ENCODE measurements at regions not wholly inside any gene's neighbourhood (a gene's known extent, or its start where the extent isn't known, plus 50 kb on each side); places are given as distances from the start of the nearest gene placed in this dataset.
A peak's percentile ranks its signal among the peaks of the same experiment; 100 is the strongest.
"Not testable (repeated sequence)": the region's sequence is repeated elsewhere in the genome, so short reads cannot be mapped to it uniquely, and the experiment has no call there.

DNA sequence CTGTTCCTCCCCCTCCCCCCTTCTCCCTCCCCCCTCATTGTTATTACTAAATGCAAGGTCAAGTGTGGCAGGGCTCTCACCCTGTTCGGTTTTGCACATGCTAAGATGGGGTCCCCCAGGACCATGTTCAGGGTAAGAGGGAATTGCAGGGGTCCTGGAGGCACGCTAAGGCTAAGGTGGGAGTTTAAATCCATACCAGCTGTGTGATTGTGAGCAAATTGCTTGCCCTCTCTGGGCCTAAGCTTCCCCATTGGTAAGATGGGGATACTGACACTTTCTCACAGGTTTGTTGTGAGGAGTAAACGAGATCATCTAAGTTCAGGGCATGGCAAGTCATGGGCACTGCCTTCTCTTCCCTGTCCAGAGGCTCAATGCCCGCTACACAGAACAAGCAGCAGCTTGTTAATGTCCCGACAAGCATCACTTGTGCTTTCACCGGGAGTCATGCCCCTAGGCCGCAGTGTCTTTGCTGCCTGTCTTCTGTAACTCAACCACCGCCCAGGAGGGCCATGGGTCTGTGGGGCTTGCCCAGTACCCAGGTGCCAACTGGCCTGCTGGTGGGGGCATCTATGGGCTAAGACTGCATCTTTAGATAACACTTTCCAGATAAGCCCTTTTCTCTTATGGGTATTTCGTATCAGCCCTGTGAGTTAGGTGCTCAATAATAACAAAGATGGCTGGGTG lies 279.1 kb downstream of the MYCN start:
- Histone ChIP-seq H3K36me3 (no peaks in the 10 kb centered on the region), H3K4me3 (no peak overlapping the region), H3K4me1 (peaks cover 6% of the 10 kb centered on the region), H3K27ac (replicated peaks) (no peak overlapping the region), H3K27me3 (ENCODE audit: low read depth) (peaks cover 20% of the 10 kb centered on the region), H3K9me3 (replicated peaks) (no peaks in the 10 kb centered on the region)
- TF ChIP-seq, protein P1, sequence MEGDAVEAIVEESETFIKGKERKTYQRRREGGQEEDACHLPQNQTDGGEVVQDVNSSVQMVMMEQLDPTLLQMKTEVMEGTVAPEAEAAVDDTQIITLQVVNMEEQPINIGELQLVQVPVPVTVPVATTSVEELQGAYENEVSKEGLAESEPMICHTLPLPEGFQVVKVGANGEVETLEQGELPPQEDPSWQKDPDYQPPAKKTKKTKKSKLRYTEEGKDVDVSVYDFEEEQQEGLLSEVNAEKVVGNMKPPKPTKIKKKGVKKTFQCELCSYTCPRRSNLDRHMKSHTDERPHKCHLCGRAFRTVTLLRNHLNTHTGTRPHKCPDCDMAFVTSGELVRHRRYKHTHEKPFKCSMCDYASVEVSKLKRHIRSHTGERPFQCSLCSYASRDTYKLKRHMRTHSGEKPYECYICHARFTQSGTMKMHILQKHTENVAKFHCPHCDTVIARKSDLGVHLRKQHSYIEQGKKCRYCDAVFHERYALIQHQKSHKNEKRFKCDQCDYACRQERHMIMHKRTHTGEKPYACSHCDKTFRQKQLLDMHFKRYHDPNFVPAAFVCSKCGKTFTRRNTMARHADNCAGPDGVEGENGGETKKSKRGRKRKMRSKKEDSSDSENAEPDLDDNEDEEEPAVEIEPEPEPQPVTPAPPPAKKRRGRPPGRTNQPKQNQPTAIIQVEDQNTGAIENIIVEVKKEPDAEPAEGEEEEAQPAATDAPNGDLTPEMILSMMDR (IDR thresholded peaks at IDR 0.05; ENCODE audit: borderline replicate concordance) = no peak
- no peak for DNase-seq
- intact Hi-C loops (cut with micrococcal nuclease) = no loop called here

DNA sequence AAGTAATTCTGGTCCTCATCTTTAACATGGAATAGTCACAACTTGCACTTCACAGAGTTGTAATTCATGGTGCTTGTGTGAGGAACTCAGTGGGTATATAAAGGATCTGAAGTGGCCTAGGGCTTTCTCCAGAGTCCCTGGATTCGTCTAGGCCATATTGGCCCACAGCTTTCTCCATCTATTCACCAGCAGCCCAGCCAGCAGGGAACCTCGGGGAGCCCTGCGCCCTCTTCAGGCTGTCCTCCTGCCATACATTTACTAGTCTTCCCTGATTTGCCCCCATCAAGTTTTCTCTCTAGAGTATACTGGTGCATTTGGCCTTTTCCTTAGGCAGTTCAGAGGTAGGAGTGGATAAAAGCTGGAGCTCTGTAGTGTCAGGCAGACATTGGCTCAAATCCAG lies 278.3 kb downstream of the MYCN start:
- Histone ChIP-seq H3K4me3 (no peak overlapping the region), H3K27ac (replicated peaks) (no peak overlapping the region), H3K36me3 (no peaks in the 10 kb centered on the region), H3K9me3 (replicated peaks) (no peaks in the 10 kb centered on the region), H3K4me1 (peaks cover 6% of the 10 kb centered on the region), H3K27me3 (ENCODE audit: low read depth) (peaks cover 12% of the 10 kb centered on the region)
- DNase-seq = no peak
- TF ChIP-seq, protein P1 (IDR thresholded peaks at IDR 0.05; ENCODE audit: borderline replicate concordance) = peak; percentile 55
- intact Hi-C loops (cut with micrococcal nuclease) = no loop called here

DNA sequence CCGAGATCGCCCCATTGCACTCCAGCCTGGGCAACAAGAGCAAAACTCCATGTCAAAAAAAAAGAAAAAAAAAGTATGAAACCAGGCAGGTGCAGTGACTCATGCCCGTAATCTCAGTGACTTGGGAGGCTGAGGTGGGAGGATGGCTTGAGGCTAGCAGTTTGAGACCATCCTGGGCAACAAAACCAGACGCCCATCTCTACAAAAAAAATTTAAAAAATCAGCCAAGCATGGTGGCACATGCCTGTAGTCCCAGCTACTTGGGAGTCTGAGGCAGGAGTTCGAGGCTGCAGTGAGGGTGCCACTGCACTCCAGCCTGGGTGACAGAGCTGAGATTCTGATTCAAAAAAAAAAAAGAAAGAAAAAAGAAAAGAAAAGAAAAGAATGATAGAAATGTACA lies 277.8 kb downstream of the MYCN start:
- TF ChIP-seq, protein P1 (IDR thresholded peaks at IDR 0.05; ENCODE audit: borderline replicate concordance) = no peak
- H3K4me1 ChIP-seq = peaks cover 6% of the 10 kb centered on the region
- intact Hi-C loops (cut with micrococcal nuclease) = no loop called here

DNA sequence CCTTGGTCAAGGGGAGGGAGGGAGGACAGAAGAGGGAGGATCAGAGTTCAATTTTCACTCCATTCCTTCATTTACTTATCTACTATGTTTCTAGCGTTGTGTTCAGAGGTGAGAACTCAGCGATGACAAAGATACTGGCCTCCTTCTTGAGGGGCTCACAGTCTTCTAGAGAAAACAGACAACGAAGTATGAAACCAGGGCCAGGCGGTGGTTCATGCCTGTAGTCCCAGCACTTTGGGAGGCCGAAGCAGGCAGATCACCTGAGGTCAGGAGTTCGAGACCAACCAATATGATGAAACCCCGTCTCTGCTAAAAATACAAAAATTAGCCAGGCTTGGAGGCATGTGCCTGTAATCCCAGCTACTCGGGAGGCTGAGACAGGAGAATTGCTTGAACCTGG lies 277.4 kb downstream of the MYCN start:
- intact Hi-C loops (cut with micrococcal nuclease); H3K27me3 ChIP-seq (ENCODE audit: low read depth): not testable (repeated sequence)

More for the DNA sequence above, 277.8 kb downstream of the MYCN start:
- no peaks in the 10 kb centered on the region for H3K9me3 ChIP-seq (replicated peaks)
- no peak overlapping the region for H3K4me3 ChIP-seq
- DNase-seq = no peak
- H3K36me3 ChIP-seq = no peaks in the 10 kb centered on the region
- H3K27ac ChIP-seq (replicated peaks) = no peak overlapping the region
- H3K27me3 ChIP-seq (ENCODE audit: low read depth) = peaks cover 8% of the 10 kb centered on the region

DNA sequence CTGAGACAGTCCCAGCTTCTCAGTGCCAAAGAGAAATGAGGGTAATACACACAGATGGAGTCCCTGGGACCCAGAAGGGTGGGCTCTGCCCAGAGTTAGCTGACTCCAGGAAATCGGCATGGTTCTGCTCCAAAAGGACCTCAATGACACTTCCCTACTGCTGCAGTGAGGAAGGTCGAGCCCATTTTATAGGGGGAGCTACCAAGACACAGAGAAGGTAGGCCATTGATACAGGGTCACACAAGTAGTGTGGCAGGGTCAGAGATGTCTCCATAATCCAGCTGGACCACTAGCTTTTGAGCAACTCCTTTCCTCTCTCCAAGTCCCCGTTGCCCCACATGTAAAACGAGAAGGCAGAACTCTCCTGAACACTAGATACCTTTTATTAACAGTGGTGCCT lies 276.9 kb downstream of the MYCN start:
- Histone ChIP-seq H3K4me1 (peaks cover 6% of the 10 kb centered on the region), H3K36me3 (no peaks in the 10 kb centered on the region), H3K4me3 (no peak overlapping the region), H3K9me3 (replicated peaks) (no peaks in the 10 kb centered on the region), H3K27me3 (ENCODE audit: low read depth) (no peaks in the 10 kb centered on the region), H3K27ac (replicated peaks) (no peak overlapping the region)
- DNase-seq = no peak
- TF ChIP-seq, protein P1 (IDR thresholded peaks at IDR 0.05; ENCODE audit: borderline replicate concordance) = no peak
- intact Hi-C loops (cut with micrococcal nuclease) = no loop called here

More for the DNA sequence above, 277.4 kb downstream of the MYCN start:
- DNase-seq; H3K27ac ChIP-seq (replicated peaks); H3K4me1 ChIP-seq; H3K4me3 ChIP-seq; H3K36me3 ChIP-seq; H3K9me3 ChIP-seq (replicated peaks): not testable (repeated sequence)

DNA sequence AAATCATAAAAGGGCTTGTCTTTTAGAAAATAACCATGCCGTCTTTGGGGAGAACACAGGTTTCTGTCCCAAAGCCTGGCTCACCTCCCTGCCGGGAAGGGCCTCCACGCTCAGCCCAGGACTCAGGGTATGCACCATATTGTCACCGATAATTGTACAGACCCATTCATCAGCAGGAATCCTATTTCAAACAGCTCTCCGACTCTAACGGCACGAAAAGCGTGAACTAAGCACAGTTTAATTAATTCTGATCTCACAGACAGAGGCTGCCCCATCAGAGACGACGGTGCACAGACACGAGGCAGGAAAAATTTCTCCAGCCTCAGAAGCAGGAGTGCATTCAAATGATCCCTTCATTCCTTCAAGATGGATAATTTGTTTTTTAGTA lies 276.2 kb downstream of the MYCN start:
- Histone ChIP-seq H3K27ac (replicated peaks) (peak overlapping the region; percentile 54), H3K4me1 (peaks cover 6% of the 10 kb centered on the region), H3K4me3 (no peak overlapping the region), H3K9me3 (replicated peaks) (no peaks in the 10 kb centered on the region), H3K36me3 (no peaks in the 10 kb centered on the region), H3K27me3 (ENCODE audit: low read depth) (no peaks in the 10 kb centered on the region)
- intact Hi-C loops (cut with micrococcal nuclease) = no loop called here
- no peak for DNase-seq
- TF ChIP-seq, protein P1 (IDR thresholded peaks at IDR 0.05; ENCODE audit: borderline replicate concordance) = no peak

All from left ventricle myocardium inferior (tissue), 1 donor.